LNCaP clone FGC (cell line): ENCODE measurements at regions not wholly inside any gene's neighbourhood (a gene's known extent, or its start where the extent isn't known, plus 50 kb on each side); places are given as distances from the start of the nearest gene placed in this dataset.

Experiments
- DNase-seq: peaks from one replicate; pipeline ENCODE4 v3.0.0-alpha.2; 2011; ENCODE audit warnings: low read depth
- H3K4me3 ChIP-seq: 2 replicates; pipeline ENCODE4 v1.5.1; 2011; ENCODE audit warnings: mild to moderate bottlenecking, low read depth, low read length, control low read depth
- TF ChIP-seq, protein P1 (sequence below): IDR thresholded peaks from 2 replicates; pipeline ENCODE4 v1.5.1; 2012; ENCODE audit warnings: mild to moderate bottlenecking; ENCODE audit not compliant: control insufficient read depth, insufficient read depth; ENCODE audit errors: extremely low read depth

DNA sequence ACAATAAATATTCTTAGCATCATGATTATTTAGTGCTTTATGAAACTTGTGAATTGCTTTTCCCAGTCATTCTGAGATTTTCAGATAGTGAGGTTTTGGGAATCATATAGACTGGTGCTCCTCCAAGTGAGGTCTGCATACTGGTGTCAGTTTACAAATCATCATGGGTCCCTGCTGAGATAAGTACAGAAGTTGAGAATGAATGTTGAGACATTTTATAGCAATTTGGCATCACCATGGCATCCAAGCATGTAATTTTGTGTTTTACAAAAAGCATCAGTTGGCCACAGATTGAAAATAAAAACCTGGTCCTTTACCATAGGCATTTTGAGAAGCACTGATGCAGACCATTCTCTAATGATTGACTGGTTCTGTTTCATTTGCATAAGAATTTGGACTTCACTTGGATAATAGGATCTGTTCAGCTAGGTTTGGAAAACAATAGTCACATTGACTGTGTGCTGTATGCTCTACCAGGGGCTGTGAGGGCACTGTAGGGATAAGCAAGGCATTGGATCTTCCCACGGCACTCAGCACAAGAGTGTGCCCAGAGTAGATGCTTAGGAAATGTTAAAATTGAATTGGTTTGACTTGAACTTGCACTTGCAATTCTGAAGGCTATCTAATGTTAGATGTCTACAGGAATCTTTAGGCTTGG is 79.0 kb upstream of the JUN start:
- DNase-seq = no peak
- H3K4me3 ChIP-seq = no peak overlapping the region
- TF ChIP-seq, protein P1, sequence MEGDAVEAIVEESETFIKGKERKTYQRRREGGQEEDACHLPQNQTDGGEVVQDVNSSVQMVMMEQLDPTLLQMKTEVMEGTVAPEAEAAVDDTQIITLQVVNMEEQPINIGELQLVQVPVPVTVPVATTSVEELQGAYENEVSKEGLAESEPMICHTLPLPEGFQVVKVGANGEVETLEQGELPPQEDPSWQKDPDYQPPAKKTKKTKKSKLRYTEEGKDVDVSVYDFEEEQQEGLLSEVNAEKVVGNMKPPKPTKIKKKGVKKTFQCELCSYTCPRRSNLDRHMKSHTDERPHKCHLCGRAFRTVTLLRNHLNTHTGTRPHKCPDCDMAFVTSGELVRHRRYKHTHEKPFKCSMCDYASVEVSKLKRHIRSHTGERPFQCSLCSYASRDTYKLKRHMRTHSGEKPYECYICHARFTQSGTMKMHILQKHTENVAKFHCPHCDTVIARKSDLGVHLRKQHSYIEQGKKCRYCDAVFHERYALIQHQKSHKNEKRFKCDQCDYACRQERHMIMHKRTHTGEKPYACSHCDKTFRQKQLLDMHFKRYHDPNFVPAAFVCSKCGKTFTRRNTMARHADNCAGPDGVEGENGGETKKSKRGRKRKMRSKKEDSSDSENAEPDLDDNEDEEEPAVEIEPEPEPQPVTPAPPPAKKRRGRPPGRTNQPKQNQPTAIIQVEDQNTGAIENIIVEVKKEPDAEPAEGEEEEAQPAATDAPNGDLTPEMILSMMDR = no peak

- no peak for DNase-seq
- TF ChIP-seq, protein P1 = no peak
- H3K4me3 ChIP-seq = no peak overlapping the region
These were observed 80.8 kb upstream of the JUN start for GRCh38 chr1:58864654-58865053.

- H3K4me3 ChIP-seq = no peak overlapping the region
- DNase-seq = no peak
- TF ChIP-seq, protein P1 = no peak
These were observed 82.7 kb upstream of the JUN start for GRCh38 chr1:58866578-58866977.

DNA sequence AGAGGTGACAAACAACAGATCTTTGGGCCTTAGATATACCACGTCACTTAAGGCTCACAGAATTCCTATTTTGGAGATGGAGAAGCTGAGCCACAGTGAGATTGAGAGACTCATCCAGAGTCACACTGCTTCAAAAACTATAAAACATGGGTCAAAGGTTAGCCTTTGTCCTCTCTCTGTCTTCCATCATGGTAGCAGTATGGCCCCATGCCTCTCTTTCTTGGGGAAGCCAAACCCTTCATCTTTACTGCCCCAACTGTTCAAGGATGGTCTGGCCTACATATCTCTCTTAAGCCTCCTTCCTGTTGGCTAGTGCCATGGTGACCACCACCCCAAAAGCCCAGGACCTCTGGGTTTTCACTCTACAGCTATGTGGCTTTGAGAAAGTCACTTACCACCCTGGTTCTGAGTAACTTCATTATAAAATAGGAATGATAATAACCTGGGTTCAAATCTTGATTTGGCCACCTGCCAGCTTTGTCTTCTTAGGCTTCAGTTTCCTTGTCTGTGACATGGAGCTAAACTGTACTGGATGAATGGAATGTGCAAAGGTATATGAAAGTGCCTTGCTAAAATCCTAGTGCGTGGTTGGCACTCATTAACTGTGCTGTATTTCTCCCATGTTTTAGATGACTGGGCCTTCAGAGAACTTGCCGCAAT is 85.9 kb upstream of the JUN start:
- TF ChIP-seq, protein P1 = no peak
- DNase-seq = no peak
- H3K4me3 ChIP-seq = no peak overlapping the region

DNA sequence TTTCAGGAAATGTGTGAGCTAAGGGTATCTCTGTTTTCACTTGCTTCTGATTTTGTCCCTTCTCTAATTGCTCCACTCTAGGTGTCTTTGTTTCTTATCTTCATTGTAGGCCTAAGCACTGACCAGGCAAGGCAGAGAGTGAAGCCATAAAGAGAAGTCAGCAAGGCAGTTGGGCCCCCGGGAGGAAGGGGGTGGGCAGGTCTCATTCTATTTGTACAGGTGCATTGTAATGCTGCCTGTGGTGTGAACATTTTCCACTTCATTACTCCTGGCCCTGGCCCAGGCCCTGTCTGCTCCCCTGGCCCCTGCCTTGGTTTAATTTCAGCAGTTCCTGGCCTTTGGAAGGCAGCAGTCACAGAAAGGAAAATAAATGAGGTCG is 86.4 kb upstream of the JUN start:
- TF ChIP-seq, protein P1 = no peak
- no peak for DNase-seq
- no peak overlapping the region for H3K4me3 ChIP-seq

GRCh38 chr1:58874342-58874741 is 90.5 kb upstream of the JUN start:
- H3K4me3 ChIP-seq = no peak overlapping the region
- TF ChIP-seq, protein P1 = no peak
- DNase-seq = no peak
